Vagina (tissue), 2 donors: ENCODE measurements at regions not wholly inside any gene's neighbourhood (a gene's known extent, or its start where the extent isn't known, plus 50 kb on each side); places are given as distances from the start of the nearest gene placed in this dataset.
"Not testable (repeated sequence)": the region's sequence is repeated elsewhere in the genome, so short reads cannot be mapped to it uniquely, and the experiment has no call there.

Experiments used
- POLR2A ChIP-seq, 2 donors: fragments of 450-650 bp; IDR thresholded peaks; one replicate each; pipeline ENCODE4 v1.6.1; 2017; ENCODE audit warnings: antibody characterized with exemption in 2 of 2, mild to moderate bottlenecking in 2 of 2, moderate library complexity in 2 of 2
- TF ChIP-seq, protein P1 (sequence below), 3 experiments: fragments of 450-650 bp in 2 of 3; fragments of 200-600 bp in 1 of 3; sonication (generic) in 1 of 3; IDR thresholded peaks; one replicate each; pipeline ENCODE4 v1.5.1; 2017 to 2019; ENCODE audit warnings: antibody characterized with exemption in 3 of 3, mild to moderate bottlenecking in 2 of 3, moderate library complexity in 2 of 3

DNA sequence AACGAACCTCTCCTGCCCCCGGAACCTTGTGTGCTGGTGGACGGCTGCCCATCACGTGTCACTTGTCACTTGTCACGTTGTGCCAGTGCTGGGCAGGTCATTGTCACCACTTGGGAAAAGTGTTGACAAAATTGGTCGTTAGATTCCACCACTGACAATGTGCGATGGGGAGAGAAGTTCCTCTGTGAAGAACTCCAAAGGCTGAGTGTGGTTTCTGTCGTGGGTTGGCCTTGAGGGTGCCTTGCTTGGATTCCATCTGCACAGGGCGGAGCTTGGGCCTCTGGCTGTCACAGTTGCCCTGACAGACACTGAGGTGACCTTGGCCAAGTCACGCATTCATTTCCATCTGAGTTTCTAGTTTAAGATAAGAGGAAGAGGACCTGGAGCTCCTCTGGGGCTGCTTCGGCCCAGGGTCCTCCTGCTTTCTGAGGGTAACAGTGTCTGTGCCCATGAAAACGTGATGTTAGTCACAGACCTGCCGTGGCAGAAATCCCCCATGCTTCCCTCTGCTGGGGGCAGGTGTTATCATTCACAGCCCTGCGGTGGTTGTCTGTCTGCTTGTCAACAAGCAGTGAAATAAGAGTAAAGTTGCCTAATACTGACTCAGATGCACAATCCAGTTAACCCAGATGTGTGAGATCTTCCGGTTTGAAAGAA, 133.6 kb downstream of the LAT start:
- not testable (repeated sequence) for TF ChIP-seq POLR2A (IDR thresholded peaks at IDR 0.05)
- TF ChIP-seq, protein P1, sequence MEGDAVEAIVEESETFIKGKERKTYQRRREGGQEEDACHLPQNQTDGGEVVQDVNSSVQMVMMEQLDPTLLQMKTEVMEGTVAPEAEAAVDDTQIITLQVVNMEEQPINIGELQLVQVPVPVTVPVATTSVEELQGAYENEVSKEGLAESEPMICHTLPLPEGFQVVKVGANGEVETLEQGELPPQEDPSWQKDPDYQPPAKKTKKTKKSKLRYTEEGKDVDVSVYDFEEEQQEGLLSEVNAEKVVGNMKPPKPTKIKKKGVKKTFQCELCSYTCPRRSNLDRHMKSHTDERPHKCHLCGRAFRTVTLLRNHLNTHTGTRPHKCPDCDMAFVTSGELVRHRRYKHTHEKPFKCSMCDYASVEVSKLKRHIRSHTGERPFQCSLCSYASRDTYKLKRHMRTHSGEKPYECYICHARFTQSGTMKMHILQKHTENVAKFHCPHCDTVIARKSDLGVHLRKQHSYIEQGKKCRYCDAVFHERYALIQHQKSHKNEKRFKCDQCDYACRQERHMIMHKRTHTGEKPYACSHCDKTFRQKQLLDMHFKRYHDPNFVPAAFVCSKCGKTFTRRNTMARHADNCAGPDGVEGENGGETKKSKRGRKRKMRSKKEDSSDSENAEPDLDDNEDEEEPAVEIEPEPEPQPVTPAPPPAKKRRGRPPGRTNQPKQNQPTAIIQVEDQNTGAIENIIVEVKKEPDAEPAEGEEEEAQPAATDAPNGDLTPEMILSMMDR (IDR thresholded peaks at IDR 0.05), result not testable (repeated sequence)
